ENCODE measurements at regions not wholly inside any gene's neighbourhood (a gene's known extent, or its start where the extent isn't known, plus 50 kb on each side); places are given as distances from the start of the nearest gene placed in this dataset.

DNA sequence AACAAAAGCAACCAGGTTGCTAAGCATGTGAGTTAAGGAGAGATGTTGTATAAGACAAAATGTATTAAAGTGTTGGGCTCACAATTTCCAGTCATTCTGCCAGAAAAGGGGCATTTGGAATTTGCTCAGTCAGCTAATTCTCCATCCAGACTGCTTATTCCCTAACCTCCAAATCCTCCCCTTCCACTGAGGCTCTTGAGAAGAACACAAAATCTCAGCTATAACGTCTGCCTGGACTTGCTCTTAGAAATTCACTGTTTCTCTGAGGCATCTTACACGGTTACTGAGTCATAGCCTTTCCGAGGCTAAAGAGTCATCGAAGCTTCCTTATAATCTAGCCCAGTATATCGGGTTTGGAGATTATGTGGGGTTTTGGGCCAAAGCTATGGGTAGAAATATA lies 548.2 kb upstream of the ADGRL4 start:
- H3K9me3 Mint-ChIP-seq: peaks cover 3 to 6% of the 10 kb centered on the region in 2 donors
- H3K4me3 Mint-ChIP-seq: no peak overlapping the region
- no peaks in the 10 kb centered on the region for H3K27me3 Mint-ChIP-seq (ENCODE audit: low read depth)
- no peak overlapping the region for H3K27ac Mint-ChIP-seq
- ATAC-seq (replicated peaks in 1 of 2) (no peak), DNase-seq (no peak)
- no peaks in the 10 kb centered on the region for H3K4me1 Mint-ChIP-seq (ENCODE audit: low read depth)
- no peaks in the 10 kb centered on the region for H3K36me3 Mint-ChIP-seq (ENCODE audit: insufficient read depth in 2 of 2)

GRCh38 chr1:79551321-79551720 lies 544.8 kb upstream of the ADGRL4 start:
- no peaks in the 10 kb centered on the region for H3K4me1 Mint-ChIP-seq (ENCODE audit: low read depth)
- no peak for DNase-seq

GRCh38 chr1:79550402-79550801 lies 543.9 kb upstream of the ADGRL4 start:
- H3K9me3 Mint-ChIP-seq: peaks cover 1 to 3% of the 10 kb centered on the region in 2 donors
- H3K27ac Mint-ChIP-seq: no peak overlapping the region
- no peak for DNase-seq
- H3K36me3 Mint-ChIP-seq (ENCODE audit: insufficient read depth in 2 of 2): no peaks in the 10 kb centered on the region
- no peak for ATAC-seq (replicated peaks in 1 of 2)
- H3K27me3 Mint-ChIP-seq (ENCODE audit: low read depth): no peaks in the 10 kb centered on the region
- H3K4me3 Mint-ChIP-seq: no peak overlapping the region
- H3K4me1 Mint-ChIP-seq (ENCODE audit: low read depth): no peaks in the 10 kb centered on the region

More at GRCh38 chr1:79551321-79551720, 544.8 kb upstream of the ADGRL4 start:
- Mint-ChIP-seq H3K9me3 (peaks cover 0 to 2% of the 10 kb centered on the region in 2 donors), H3K36me3 (ENCODE audit: insufficient read depth in 2 of 2) (no peaks in the 10 kb centered on the region), H3K27ac (no peak overlapping the region), H3K4me3 (no peak overlapping the region), H3K27me3 (ENCODE audit: low read depth) (no peaks in the 10 kb centered on the region)
- ATAC-seq (replicated peaks in 1 of 2): no peak

- Mint-ChIP-seq H3K27ac (no peak overlapping the region), H3K9me3 (peaks cover 1 to 3% of the 10 kb centered on the region in 2 donors), H3K27me3 (ENCODE audit: low read depth) (no peaks in the 10 kb centered on the region), H3K4me3 (no peak overlapping the region), H3K36me3 (ENCODE audit: insufficient read depth in 2 of 2) (no peaks in the 10 kb centered on the region), H3K4me1 (ENCODE audit: low read depth) (no peaks in the 10 kb centered on the region)
- ATAC-seq (replicated peaks in 1 of 2) (no peak), DNase-seq (no peak)
Observed at GRCh38 chr1:79549201-79549600, 542.7 kb upstream of the ADGRL4 start.

GRCh38 chr1:79547514-79547913 lies 541.0 kb upstream of the ADGRL4 start:
- no peak for ATAC-seq (replicated peaks in 1 of 2)

DNA sequence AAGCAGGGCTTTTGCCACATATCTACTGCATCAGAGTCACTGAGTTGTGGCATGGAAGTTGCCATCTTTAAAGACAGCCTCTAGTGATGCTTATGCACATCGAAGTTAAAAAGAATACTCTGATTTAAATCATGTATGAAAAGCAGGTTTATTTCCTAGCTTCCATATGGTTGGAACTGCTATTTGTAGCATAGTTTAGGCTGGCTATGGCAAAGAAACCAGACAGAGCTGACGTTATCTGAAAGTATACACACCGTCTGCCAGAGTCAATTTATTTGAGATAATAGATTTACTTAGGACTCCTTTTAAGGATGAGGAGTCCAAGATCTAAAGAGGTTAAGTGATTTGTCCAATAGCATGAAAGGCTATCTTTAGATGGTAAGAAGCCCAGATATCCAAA lies 536.9 kb upstream of the ADGRL4 start:
- H3K4me1 Mint-ChIP-seq (ENCODE audit: low read depth): no peaks in the 10 kb centered on the region
- H3K27me3 Mint-ChIP-seq (ENCODE audit: low read depth): no peaks in the 10 kb centered on the region
- H3K36me3 Mint-ChIP-seq (ENCODE audit: insufficient read depth in 2 of 2): peaks cover 0 to 2% of the 10 kb centered on the region in 2 donors
- DNase-seq: no peak
- ATAC-seq (replicated peaks in 1 of 2): no peak
- peaks cover 3 to 4% of the 10 kb centered on the region in 2 donors for H3K9me3 Mint-ChIP-seq
- no peak overlapping the region for H3K4me3 Mint-ChIP-seq
- H3K27ac Mint-ChIP-seq: no peak overlapping the region

More at GRCh38 chr1:79547514-79547913, 541.0 kb upstream of the ADGRL4 start:
- Mint-ChIP-seq H3K4me3 (no peak overlapping the region), H3K9me3 (peaks cover 1 to 3% of the 10 kb centered on the region in 2 donors), H3K36me3 (ENCODE audit: insufficient read depth in 2 of 2) (peaks cover 0 to 2% of the 10 kb centered on the region in 2 donors), H3K27me3 (ENCODE audit: low read depth) (no peaks in the 10 kb centered on the region), H3K4me1 (ENCODE audit: low read depth) (no peaks in the 10 kb centered on the region), H3K27ac (no peak overlapping the region)
- no peak for DNase-seq

DNA sequence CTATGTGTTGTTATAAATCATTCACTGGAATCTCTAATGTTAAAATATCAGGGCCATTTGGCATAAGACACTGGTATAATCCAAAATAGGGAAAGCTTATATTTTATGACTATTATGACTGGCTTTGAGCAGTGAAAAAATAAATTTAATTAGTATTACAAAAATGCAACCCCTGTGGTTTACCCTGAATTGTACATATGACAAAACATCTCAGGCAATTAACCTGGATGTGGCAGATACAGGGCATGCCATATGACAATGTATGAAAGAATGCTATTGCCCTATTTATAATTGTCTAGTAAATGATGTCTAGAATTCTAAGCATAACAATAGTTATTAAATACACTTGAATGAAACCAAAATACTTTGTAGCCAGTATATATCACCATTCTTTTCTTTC lies 532.5 kb upstream of the ADGRL4 start:
- peaks cover 0 to 2% of the 10 kb centered on the region in 2 donors for H3K36me3 Mint-ChIP-seq (ENCODE audit: insufficient read depth in 2 of 2)
- peaks cover 2 to 3% of the 10 kb centered on the region in 2 donors for H3K9me3 Mint-ChIP-seq
- no peak overlapping the region for H3K4me3 Mint-ChIP-seq
- no peaks in the 10 kb centered on the region for H3K4me1 Mint-ChIP-seq (ENCODE audit: low read depth)
- H3K27me3 Mint-ChIP-seq (ENCODE audit: low read depth): no peaks in the 10 kb centered on the region
- no peak for DNase-seq
- ATAC-seq (replicated peaks in 1 of 2): no peak
- H3K27ac Mint-ChIP-seq: no peak overlapping the region

- no peak overlapping the region for H3K27ac Mint-ChIP-seq
- ATAC-seq (replicated peaks in 1 of 2): no peak
- no peaks in the 10 kb centered on the region for H3K27me3 Mint-ChIP-seq (ENCODE audit: low read depth)
- H3K4me1 Mint-ChIP-seq (ENCODE audit: low read depth): no peaks in the 10 kb centered on the region
- no peaks in the 10 kb centered on the region for H3K36me3 Mint-ChIP-seq (ENCODE audit: insufficient read depth in 2 of 2)
- H3K4me3 Mint-ChIP-seq: no peak overlapping the region
- DNase-seq: no peak
- no peaks in the 10 kb centered on the region for H3K9me3 Mint-ChIP-seq
Observed at GRCh38 chr1:79532555-79532954, 526.0 kb upstream of the ADGRL4 start.

DNA sequence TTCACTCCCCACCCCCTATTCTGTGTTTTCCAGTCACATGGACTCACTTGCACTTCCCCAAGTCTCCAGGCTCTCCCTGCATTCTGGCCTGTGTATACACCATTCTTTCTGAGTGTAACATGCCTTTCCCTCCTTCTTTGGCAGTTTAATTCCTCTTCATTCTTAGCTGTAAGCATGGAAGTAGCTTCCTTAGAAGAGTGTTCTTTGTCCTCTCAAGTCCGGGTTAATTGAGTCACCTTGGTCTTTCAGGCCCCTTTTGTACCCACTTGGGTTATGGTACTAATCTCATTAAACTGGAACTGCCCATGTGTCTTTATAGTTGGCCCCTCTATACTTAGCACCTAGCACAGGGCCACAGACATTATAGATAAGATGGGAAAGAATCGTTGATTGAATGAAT lies 525.3 kb upstream of the ADGRL4 start:
- H3K4me3 Mint-ChIP-seq: no peak overlapping the region
- H3K27ac Mint-ChIP-seq: no peak overlapping the region
- peaks cover 0 to 1% of the 10 kb centered on the region in 2 donors for H3K9me3 Mint-ChIP-seq
- no peaks in the 10 kb centered on the region for H3K27me3 Mint-ChIP-seq (ENCODE audit: low read depth)
- no peaks in the 10 kb centered on the region for H3K36me3 Mint-ChIP-seq (ENCODE audit: insufficient read depth in 2 of 2)
- no peak for ATAC-seq (replicated peaks in 1 of 2)
- no peak for DNase-seq
- no peaks in the 10 kb centered on the region for H3K4me1 Mint-ChIP-seq (ENCODE audit: low read depth)

DNA sequence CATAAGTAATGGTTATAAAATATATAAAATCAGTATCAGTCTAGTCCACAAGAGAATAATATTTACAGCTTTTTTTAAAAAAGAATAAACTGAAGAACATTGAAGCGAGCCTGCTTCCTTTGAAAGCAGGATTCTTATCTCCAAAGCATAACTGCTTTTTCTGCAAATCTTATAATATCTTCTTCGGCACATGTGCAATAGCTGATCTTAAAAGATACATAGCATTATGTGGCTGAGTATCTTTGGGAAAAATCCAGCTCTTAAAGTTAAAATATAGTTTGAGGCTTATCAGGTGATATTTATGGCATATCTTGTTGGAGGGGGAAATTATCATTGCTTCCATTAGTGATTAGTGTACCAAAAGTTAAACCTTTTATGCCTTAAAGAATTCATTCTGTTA lies 523.9 kb upstream of the ADGRL4 start:
- no peaks in the 10 kb centered on the region for H3K27me3 Mint-ChIP-seq (ENCODE audit: low read depth)
- H3K36me3 Mint-ChIP-seq (ENCODE audit: insufficient read depth in 2 of 2): no peaks in the 10 kb centered on the region
- H3K4me1 Mint-ChIP-seq (ENCODE audit: low read depth): no peaks in the 10 kb centered on the region
- peaks cover 0 to 1% of the 10 kb centered on the region in 2 donors for H3K9me3 Mint-ChIP-seq
- DNase-seq (no peak), ATAC-seq (replicated peaks in 1 of 2) (no peak)
- no peak overlapping the region for H3K27ac Mint-ChIP-seq
- no peak overlapping the region for H3K4me3 Mint-ChIP-seq

DNA sequence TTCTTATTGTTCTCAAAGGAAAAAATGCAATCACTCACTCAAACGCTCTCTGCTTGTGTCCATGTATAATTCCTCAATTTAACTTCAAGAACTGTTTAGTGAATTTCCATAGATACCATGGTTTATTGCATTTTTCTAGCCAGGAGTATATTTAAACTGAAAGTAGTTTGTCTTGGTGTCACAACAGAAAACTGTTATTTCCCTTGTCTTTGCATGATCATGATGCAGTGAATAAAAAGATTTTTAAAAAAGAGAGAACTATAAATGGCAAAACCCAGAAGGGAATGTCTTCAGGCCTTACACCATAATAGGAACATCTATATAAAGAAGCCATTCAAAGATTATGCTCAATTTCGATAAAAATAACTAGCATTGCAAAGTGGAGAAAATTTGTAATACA lies 523.5 kb upstream of the ADGRL4 start:
- H3K4me3 Mint-ChIP-seq: no peak overlapping the region

DNA sequence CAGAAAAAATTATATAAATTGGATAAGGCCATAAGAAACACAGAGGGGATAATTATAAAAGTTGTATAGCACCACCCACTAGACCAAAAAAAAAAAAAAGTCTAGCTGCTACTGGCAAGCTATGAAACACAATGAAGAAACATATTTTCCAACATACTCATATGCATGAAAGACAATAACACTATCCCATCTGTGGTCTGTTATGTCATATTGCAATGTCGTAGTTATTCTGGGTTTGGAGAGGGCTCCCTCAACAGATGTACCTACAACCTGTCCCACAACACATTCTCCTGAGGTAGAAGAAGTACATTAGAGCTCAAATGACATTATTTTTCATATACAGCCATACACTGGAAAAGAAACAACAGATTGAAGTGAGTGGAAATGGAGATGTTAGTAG lies 517.6 kb upstream of the ADGRL4 start:
- Mint-ChIP-seq H3K27ac (no peak overlapping the region), H3K4me1 (ENCODE audit: low read depth) (no peaks in the 10 kb centered on the region), H3K9me3 (peaks cover 1 to 6% of the 10 kb centered on the region in 2 donors), H3K36me3 (ENCODE audit: insufficient read depth in 2 of 2) (no peaks in the 10 kb centered on the region), H3K4me3 (no peak overlapping the region), H3K27me3 (ENCODE audit: low read depth) (no peaks in the 10 kb centered on the region)
- ATAC-seq (replicated peaks in 1 of 2) (no peak), DNase-seq (no peak)

More for the DNA sequence above, 523.5 kb upstream of the ADGRL4 start:
- Mint-ChIP-seq H3K4me1 (ENCODE audit: low read depth) (no peaks in the 10 kb centered on the region), H3K9me3 (peaks cover 1 to 2% of the 10 kb centered on the region in 2 donors), H3K27me3 (ENCODE audit: low read depth) (no peaks in the 10 kb centered on the region), H3K27ac (no peak overlapping the region), H3K36me3 (ENCODE audit: insufficient read depth in 2 of 2) (no peaks in the 10 kb centered on the region)
- ATAC-seq (replicated peaks in 1 of 2) (no peak), DNase-seq (no peak)

- H3K36me3 Mint-ChIP-seq (ENCODE audit: insufficient read depth in 2 of 2): no peaks in the 10 kb centered on the region
- no peak for ATAC-seq (replicated peaks in 1 of 2)
Observed at GRCh38 chr1:79519084-79519760, 512.7 kb upstream of the ADGRL4 start.

More at GRCh38 chr1:79519084-79519760, 512.7 kb upstream of the ADGRL4 start:
- Mint-ChIP-seq H3K9me3 (peaks cover 2 to 3% of the 10 kb centered on the region in 2 donors), H3K27ac (no peak overlapping the region), H3K4me1 (ENCODE audit: low read depth) (no peaks in the 10 kb centered on the region), H3K4me3 (no peak overlapping the region), H3K27me3 (ENCODE audit: low read depth) (no peaks in the 10 kb centered on the region)
- no peak for DNase-seq

All from activated T-cell treated with anti-CD3 and anti-CD28 coated beads, Interleukin-2, amount 50 U/mL, for 72 hours (primary cell).